Hepatocyte (in vitro differentiated cells): ENCODE measurements at regions not wholly inside any gene's neighbourhood (a gene's known extent, or its start where the extent isn't known, plus 50 kb on each side); places are given as distances from the start of the nearest gene placed in this dataset.

Experiments
- CTCF ChIP-seq: fragments of 200-600 bp; sonication (generic); IDR thresholded peaks from 2 replicates; pipeline ENCODE4 v1.5.1; 2016; ENCODE audit warnings: antibody characterized with exemption, mild to moderate bottlenecking; ENCODE audit not compliant: poor library complexity
- EZH2 ChIP-seq: fragments of 200-600 bp; sonication (generic); IDR thresholded peaks from 2 replicates; pipeline ENCODE4 v1.6.1; 2016; ENCODE audit warnings: antibody characterized with exemption, mild to moderate bottlenecking, borderline replicate concordance

GRCh38 chrX:46039526-46039925 lies 505.7 kb downstream of the ZNF674 start:
- TF ChIP-seq EZH2 (no peak), CTCF (no peak)
